Endothelial cell of umbilical vein (primary cell): ENCODE measurements at regions not wholly inside any gene's neighbourhood (a gene's known extent, or its start where the extent isn't known, plus 50 kb on each side); places are given as distances from the start of the nearest gene placed in this dataset.

Experiments
- BruUV-seq: library from RNA; stranded (reverse); fragments of 400-500 nt; replicated peaks from 2 replicates; lab custom pipeline; 2021; lab: Mats Ljungman, UMichigan
- CTCF ChIA-PET: fragments of 300-600, 350-600 bp; sonication (Branson Sonifier 250); formaldehyde crosslinking; loops from one replicate; lab custom pipeline; 2021; ENCODE audit warnings: antibody characterized with exemption, inconsistent platforms; lab: Charles Lee
- POLR2A ChIA-PET: fragments of 300-600, 350-600 bp; sonication (Branson Sonifier 250); formaldehyde crosslinking; loops from one replicate; lab custom pipeline; 2021; ENCODE audit warnings: antibody characterized with exemption, inconsistent platforms; lab: Charles Lee
- DNase-seq: peaks from one replicate; pipeline ENCODE4 v3.0.0-alpha.2; 2011; ENCODE audit warnings: low read depth, low spot score
- FAIRE-seq: peaks from 2 replicates; lab custom pipeline; 2011; peaks lifted over from hg19 to GRCh38; lab: Jason Lieb, UNC
- H2AFZ ChIP-seq: 2 replicates; pipeline ENCODE4 v1.6.0; 2012; ENCODE audit warnings: low read depth, low read length, control low read depth, inconsistent platforms
- H3K27ac ChIP-seq: 2 replicates; pipeline ENCODE4 v1.5.1; 2011; ENCODE audit warnings: low read depth, mild to moderate bottlenecking, control low read depth, low read length, moderate library complexity; ENCODE audit not compliant: insufficient read depth
- H3K27me3 ChIP-seq, 2 experiments: 2 replicates each; pipeline versions ENCODE4 v1.6.0 to v1.6.1; 2011; ENCODE audit warnings: low read length in 2 of 2, mixed read lengths in 1 of 2; ENCODE audit not compliant: control insufficient read depth in 2 of 2, insufficient read depth in 2 of 2
- H3K36me3 ChIP-seq, 2 experiments: 2 replicates in 1 of 2; 3 replicates in 1 of 2; pipeline ENCODE4 v1.5.1; 2011; ENCODE audit warnings: low read length in 2 of 2, mild to moderate bottlenecking in 1 of 2, moderate library complexity in 1 of 2; ENCODE audit not compliant: control insufficient read depth in 2 of 2, insufficient read depth in 2 of 2; ENCODE audit errors: extremely low read depth in 1 of 2
- H3K4me1 ChIP-seq: 3 replicates; pipeline ENCODE4 v1.5.1; 2011; ENCODE audit warnings: mild to moderate bottlenecking, low read length; ENCODE audit not compliant: control insufficient read depth, insufficient read depth; ENCODE audit errors: extremely low read depth
- H3K4me2 ChIP-seq: 2 replicates; pipeline ENCODE4 v1.6.1; 2011; ENCODE audit warnings: low read length, control low read depth, mixed read lengths; ENCODE audit not compliant: insufficient read depth
- H3K4me3 ChIP-seq, 3 experiments: fragments of 200-600 bp in 1 of 3; sonication (generic), shearing (Covaris generic) in 1 of 3; replicated peaks in 1 of 3; 2 replicates each; pipeline ENCODE4 v1.5.1; 2011 to 2016; ENCODE audit warnings: control low read depth in 3 of 3, low read length in 3 of 3, mild to moderate bottlenecking in 2 of 3, inconsistent platforms in 1 of 3, low read depth in 1 of 3, moderate library complexity in 1 of 3; ENCODE audit not compliant: insufficient read depth in 1 of 3
- H3K79me2 ChIP-seq: 2 replicates; pipeline ENCODE4 v1.6.0; 2012; ENCODE audit warnings: low read length, inconsistent platforms; ENCODE audit not compliant: control insufficient read depth, insufficient read depth
- H3K9ac ChIP-seq: replicated peaks from 2 replicates; pipeline ENCODE3; 2011; ENCODE audit warnings: low read length, control low read depth; ENCODE audit not compliant: insufficient read depth; ENCODE audit errors: extremely low read depth
- H3K9me1 ChIP-seq: replicated peaks from 3 replicates; pipeline ENCODE4 v1.6.0; 2011; ENCODE audit warnings: mild to moderate bottlenecking, low read length; ENCODE audit not compliant: control insufficient read depth, insufficient read depth; ENCODE audit errors: extremely low read depth
- H3K9me3 ChIP-seq: replicated peaks from 2 replicates; pipeline ENCODE4 v1.5.1; 2012; ENCODE audit warnings: low read length, inconsistent platforms; ENCODE audit not compliant: control insufficient read depth, insufficient read depth
- H4K20me1 ChIP-seq: replicated peaks from 2 replicates; pipeline ENCODE3; 2011; ENCODE audit warnings: mild to moderate bottlenecking, low read length; ENCODE audit not compliant: control insufficient read depth, insufficient read depth; ENCODE audit errors: extremely low read depth
- CTCF ChIP-seq, 2 donors: IDR thresholded peaks; 1 replicate in 1 of 2; 2 replicates in 1 of 2; pipeline ENCODE4 v1.5.1; 2011; ENCODE audit warnings: low read length in 2 of 2, mild to moderate bottlenecking in 2 of 2, moderate library complexity in 2 of 2, control low read depth in 1 of 2, inconsistent platforms in 1 of 2, low read depth in 1 of 2; ENCODE audit not compliant: insufficient read depth in 1 of 2; ENCODE audit errors: extremely low read depth in 1 of 2
- EZH2 ChIP-seq: IDR thresholded peaks from 2 replicates; pipeline ENCODE4 v1.6.1; 2012; ENCODE audit warnings: borderline replicate concordance, low read depth, mild to moderate bottlenecking, moderate library complexity, low read length, inconsistent platforms; ENCODE audit not compliant: severe bottlenecking
- FOS ChIP-seq: IDR thresholded peaks from 2 replicates; pipeline ENCODE4 v1.6.1; 2011; ENCODE audit warnings: mild to moderate bottlenecking, low read length, moderate library complexity, borderline replicate concordance; ENCODE audit not compliant: insufficient read depth
- GATA2 ChIP-seq: IDR thresholded peaks from 2 replicates; pipeline ENCODE4 v1.7.0; 2011; ENCODE audit warnings: low read depth, mild to moderate bottlenecking, moderate library complexity, mixed read lengths, low read length; ENCODE audit not compliant: insufficient read length, insufficient read depth
- JUN ChIP-seq: IDR thresholded peaks from 2 replicates; pipeline ENCODE4 v1.6.1; 2011; ENCODE audit warnings: borderline replicate concordance, low read depth; ENCODE audit not compliant: insufficient read length, insufficient read depth
- MAX ChIP-seq: IDR thresholded peaks from 2 replicates; pipeline ENCODE4 v1.6.1; 2011; ENCODE audit not compliant: insufficient read depth, insufficient read length
- MYC ChIP-seq: IDR thresholded peaks from one replicate; pipeline ENCODE4 v1.6.1; 2011; ENCODE audit warnings: mild to moderate bottlenecking, low read depth, low read length
- POLR2A ChIP-seq: IDR thresholded peaks from 2 replicates; pipeline ENCODE4 v1.6.1; 2012; ENCODE audit warnings: low read depth, mild to moderate bottlenecking, control low read depth, low read length
- POLR2AphosphoS5 ChIP-seq: IDR thresholded peaks from 2 replicates; pipeline ENCODE4 v1.6.1; 2012; ENCODE audit warnings: low read depth, mild to moderate bottlenecking, control low read depth, low read length, moderate library complexity; ENCODE audit not compliant: insufficient read depth
- dilution Hi-C: fragments of 300-500 bp; cut with MboI; formaldehyde crosslinking; loops from one replicate; pipeline ENCODE4 v1.15.0; 2019; ENCODE audit warnings: low sequenced_read_pairs; ENCODE audit not compliant: extremely low pct_ligation_motif_present
- intact Hi-C: fragments of 100-400 bp; cut with micrococcal nuclease; formaldehyde crosslinking; loops from one replicate; pipeline ENCODE4 v1.10.0; 2022

DNA sequence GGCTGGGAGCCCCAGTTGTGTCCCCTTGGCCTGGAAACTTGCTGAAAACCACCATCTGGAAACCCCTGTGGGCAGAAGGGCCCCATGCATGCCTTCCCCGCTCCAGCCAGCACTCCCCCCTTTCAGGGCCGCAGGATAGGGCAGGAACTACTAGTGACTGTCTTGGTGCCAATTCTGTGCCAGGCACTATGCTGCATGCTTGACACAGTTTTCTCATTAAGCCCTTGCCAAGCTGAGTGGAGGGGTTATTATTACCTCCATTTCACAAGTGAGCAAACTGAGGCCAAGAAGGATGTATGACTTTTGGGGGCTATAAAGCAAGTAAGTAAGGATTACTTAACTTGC, 73.6 kb upstream of the PJA1 start:
- DNase-seq (no peak), FAIRE-seq (no peak)
- dilution Hi-C loops (no loop called here), intact Hi-C loops (no loop called here)
- no peak overlapping the region for H2AFZ ChIP-seq
- no peak overlapping the region for H3K9ac ChIP-seq
- no peaks in the 10 kb centered on the region for H3K9me3 ChIP-seq
- no peak overlapping the region for H3K4me2 ChIP-seq
- H4K20me1 ChIP-seq: no peaks in the 10 kb centered on the region
- no peak for TF ChIP-seq EZH2
- no peak for TF ChIP-seq MYC
- TF ChIP-seq MAX: no peak
- TF ChIP-seq FOS: no peak
- TF ChIP-seq POLR2A: no peak
- no peak for TF ChIP-seq GATA2
- no peak for TF ChIP-seq CTCF (IDR thresholded peaks at IDR 0.05; ENCODE audit: extremely low read depth in 1 of 2, insufficient read depth in 1 of 2, low read depth in 1 of 2, low read length in 2 of 2)
- TF ChIP-seq POLR2AphosphoS5: no peak
- no peak for TF ChIP-seq JUN
- ChIA-PET POLR2A (no interaction called here), CTCF (no interaction called here)
- no peaks in the 10 kb centered on the region for H3K79me2 ChIP-seq
- no peak overlapping the region for H3K27ac ChIP-seq
- no peaks in the 10 kb centered on the region for H3K9me1 ChIP-seq
- no peaks in the 10 kb centered on the region for H3K36me3 ChIP-seq
- no peak overlapping the region for H3K4me3 ChIP-seq
- no peaks in the 10 kb centered on the region for H3K27me3 ChIP-seq
- H3K4me1 ChIP-seq: no peaks in the 10 kb centered on the region
- BruUV-seq: no TSS peak
